Epithelial cell of esophagus (primary cell): ENCODE measurements at regions not wholly inside any gene's neighbourhood (a gene's known extent, or its start where the extent isn't known, plus 50 kb on each side); places are given as distances from the start of the nearest gene placed in this dataset.
"Not testable (repeated sequence)": the region's sequence is repeated elsewhere in the genome, so short reads cannot be mapped to it uniquely, and the experiment has no call there.

Experiments used
- DNase-seq: peaks from one replicate; pipeline ENCODE4 v3.0.0; 2010; ENCODE audit warnings: low read depth
- H3K4me3 ChIP-seq: 2 replicates; pipeline ENCODE4 v1.5.1; 2011; ENCODE audit warnings: mild to moderate bottlenecking, low read length, control low read depth
- CTCF ChIP-seq: IDR thresholded peaks from 2 replicates; pipeline ENCODE4 v1.5.1; 2011; ENCODE audit warnings: low read depth, mild to moderate bottlenecking, low read length, control low read depth, inconsistent platforms; ENCODE audit not compliant: insufficient read depth; ENCODE audit errors: missing control alignments

DNA sequence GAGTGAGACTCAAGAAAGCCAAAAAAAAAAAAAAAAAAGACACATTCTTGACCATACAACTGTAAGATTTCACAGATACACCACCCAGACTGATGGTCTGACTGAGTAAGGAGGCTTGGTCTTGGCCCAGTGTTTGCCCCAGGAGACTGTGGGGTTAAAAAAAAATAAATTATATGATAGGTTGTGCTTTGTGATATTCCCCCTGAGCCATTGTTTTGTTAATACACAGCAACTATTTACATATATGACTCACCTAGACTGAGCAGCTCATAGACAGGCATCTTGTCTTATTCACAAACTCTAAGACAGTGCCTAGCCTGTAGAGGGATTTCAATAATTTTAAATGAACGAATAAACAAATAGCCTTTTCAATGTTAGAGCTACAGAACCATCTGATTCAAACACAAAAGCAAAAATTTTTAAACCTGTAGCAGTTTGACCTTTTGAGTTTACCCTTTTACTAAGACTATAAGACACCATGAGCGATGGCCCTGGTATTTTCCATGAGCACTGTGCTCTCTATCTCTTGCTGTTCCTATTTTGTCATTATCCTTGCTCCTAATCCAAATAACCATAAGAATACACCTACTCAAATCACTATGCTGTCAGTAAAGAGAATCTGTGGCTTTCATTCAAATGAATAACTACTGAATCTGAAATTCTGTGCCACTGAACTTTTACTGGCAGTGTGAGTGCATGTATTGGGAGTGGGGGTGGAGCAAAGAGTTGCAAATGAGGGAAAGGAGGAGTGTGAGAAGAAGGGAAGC lies 199.4 kb upstream of the PTBP2 start:
- peak; percentile 68 for DNase-seq
- no peak overlapping the region for H3K4me3 ChIP-seq
- no peak for TF ChIP-seq CTCF

GRCh38 chr1:96522927-96523326 lies 198.7 kb upstream of the PTBP2 start:
- H3K4me3 ChIP-seq: no peak overlapping the region
- TF ChIP-seq CTCF: no peak
- DNase-seq: no peak

- no peak for DNase-seq
- peak; percentile 8 for TF ChIP-seq CTCF
- no peak overlapping the region for H3K4me3 ChIP-seq
Observed at GRCh38 chr1:96524100-96524499, 197.5 kb upstream of the PTBP2 start.

GRCh38 chr1:96525657-96526557 lies 195.7 kb upstream of the PTBP2 start:
- no peak for DNase-seq
- H3K4me3 ChIP-seq: no peak overlapping the region
- TF ChIP-seq CTCF: no peak

DNA sequence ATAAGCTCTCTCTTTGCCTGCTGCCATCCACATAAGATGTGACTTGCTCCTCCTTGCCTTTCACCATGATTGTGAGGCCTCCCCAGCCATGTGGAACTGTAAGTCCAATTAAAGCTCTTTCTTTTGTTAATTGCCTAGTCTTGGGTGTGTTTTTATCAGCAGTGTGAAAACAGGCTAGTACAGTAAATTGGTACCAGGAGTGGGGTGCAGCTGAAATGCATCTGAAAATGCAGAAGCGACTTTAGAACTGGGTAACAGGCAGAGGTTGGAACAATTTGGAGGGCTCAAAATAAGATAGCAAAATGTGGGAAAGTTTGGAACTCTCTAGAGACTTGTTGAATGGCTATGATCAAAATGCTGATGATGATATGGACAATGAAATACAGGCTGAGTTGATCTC lies 192.9 kb upstream of the PTBP2 start:
- H3K4me3 ChIP-seq, DNase-seq: not testable (repeated sequence)

- TF ChIP-seq CTCF: no peak
- DNase-seq: no peak
- H3K4me3 ChIP-seq: no peak overlapping the region
Observed at GRCh38 chr1:96533820-96534219, 187.8 kb upstream of the PTBP2 start.

- H3K4me3 ChIP-seq: no peak overlapping the region
- DNase-seq: no peak
- TF ChIP-seq CTCF: no peak
Observed at GRCh38 chr1:96536581-96536980, 185.0 kb upstream of the PTBP2 start.
